GM12891 (cell line): ENCODE measurements at regions not wholly inside any gene's neighbourhood (a gene's known extent, or its start where the extent isn't known, plus 50 kb on each side); places are given as distances from the start of the nearest gene placed in this dataset.

Experiments
- PAX5 ChIP-seq: IDR thresholded peaks from 2 replicates; pipeline ENCODE4 v1.6.1; 2011; ENCODE audit warnings: low read length, moderate library complexity, mild to moderate bottlenecking; ENCODE audit not compliant: insufficient read depth, severe bottlenecking
- POLR2A ChIP-seq: IDR thresholded peaks from 2 replicates; pipeline ENCODE4 v1.6.1; 2011; ENCODE audit warnings: low read depth, low read length, control low read depth
- POLR2AphosphoS5 ChIP-seq: IDR thresholded peaks from 2 replicates; pipeline ENCODE4 v1.6.1; 2011; ENCODE audit warnings: low read depth, low read length, control low read depth
- POU2F2 ChIP-seq: IDR thresholded peaks from 2 replicates; pipeline ENCODE4 v1.6.1; 2011; ENCODE audit warnings: low read depth, mild to moderate bottlenecking, control low read depth, low read length, moderate library complexity
- SPI1 ChIP-seq: IDR thresholded peaks from 2 replicates; pipeline ENCODE4 v1.6.1; 2011; ENCODE audit warnings: low read depth, low read length, control low read depth
- TAF1 ChIP-seq: IDR thresholded peaks from 2 replicates; pipeline ENCODE4 v1.6.1; 2011; ENCODE audit warnings: low read depth, low read length, control low read depth

GRCh38 chr4:188220006-188220405, 80.8 kb downstream of the TRIML1 start:
- TF ChIP-seq SPI1, result no peak
- TF ChIP-seq POLR2AphosphoS5, result no peak
- TF ChIP-seq POLR2A, result no peak
- no peak for TF ChIP-seq TAF1
- TF ChIP-seq PAX5, result no peak
- TF ChIP-seq POU2F2, result no peak
